NK-92 treated with Interleukin-12 subunit alpha and Interleukin-12 subunit beta, amount 100 ng/mL, for 24 hours (cell line): ENCODE measurements at regions not wholly inside any gene's neighbourhood (a gene's known extent, or its start where the extent isn't known, plus 50 kb on each side); places are given as distances from the start of the nearest gene placed in this dataset.
"Not testable (repeated sequence)": the region's sequence is repeated elsewhere in the genome, so short reads cannot be mapped to it uniquely, and the experiment has no call there.

Experiments used
- DNase-seq: peaks from one replicate; lab custom pipeline; 2025; lab: John Stamatoyannopoulos, UW

DNA sequence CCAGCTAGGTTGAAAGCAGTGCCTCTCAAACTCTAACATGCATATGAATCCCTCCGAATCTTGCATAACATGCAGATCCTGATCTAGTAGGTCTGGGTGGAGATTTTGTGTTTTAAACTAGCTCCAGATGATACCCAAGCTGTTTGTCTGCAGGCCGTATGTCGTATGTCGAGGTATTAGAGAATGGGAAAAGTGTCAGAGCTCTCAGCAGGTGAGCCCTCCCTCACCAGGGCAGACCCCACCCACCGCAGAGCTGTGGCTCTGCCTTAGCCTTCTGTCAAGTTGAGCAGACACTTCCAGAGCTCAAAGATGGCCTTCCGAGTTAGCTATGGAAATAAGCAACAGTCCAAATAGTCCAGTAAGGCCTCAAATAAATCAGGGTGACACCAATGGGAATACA lies 83.2 kb upstream of the MAP3K1 start:
- DNase-seq, result no peak

DNA sequence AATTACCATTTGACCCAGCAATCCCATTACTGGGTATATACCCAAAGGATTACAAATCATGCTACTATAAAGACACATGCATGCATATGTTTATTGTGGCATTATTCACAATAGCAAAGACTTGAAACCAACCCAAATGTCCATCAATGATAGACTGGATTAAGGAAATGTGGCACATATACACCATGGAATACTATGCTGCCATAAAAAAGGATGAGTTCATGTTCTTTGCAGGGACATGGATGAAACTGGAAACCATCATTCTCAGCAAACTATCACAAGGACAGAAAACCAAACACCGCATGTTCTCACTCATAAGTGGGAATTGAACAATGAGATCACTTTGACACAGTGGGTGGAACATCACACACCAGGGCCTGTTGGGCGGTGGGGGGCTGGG lies 83.9 kb upstream of the MAP3K1 start:
- not testable (repeated sequence) for DNase-seq

DNA sequence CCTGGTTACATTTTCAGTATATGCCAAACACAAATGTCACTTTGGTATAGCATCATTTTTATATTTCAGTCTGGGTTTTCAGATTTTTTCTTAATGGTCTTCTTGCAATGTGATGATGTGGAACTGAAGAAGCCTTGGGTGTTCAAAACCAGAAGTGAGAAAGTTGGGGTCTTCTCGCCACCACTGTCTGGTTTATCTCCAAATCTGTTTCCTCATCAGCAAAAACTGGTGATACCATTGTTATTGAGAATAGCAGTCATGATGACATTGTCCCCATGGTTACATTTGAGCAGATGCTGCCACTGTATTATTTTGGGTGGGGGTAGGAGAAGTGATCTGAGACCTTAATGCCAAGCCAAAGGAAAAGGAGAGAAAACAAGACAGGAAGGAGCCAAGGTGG lies 85.9 kb upstream of the MAP3K1 start:
- no peak for DNase-seq

DNA sequence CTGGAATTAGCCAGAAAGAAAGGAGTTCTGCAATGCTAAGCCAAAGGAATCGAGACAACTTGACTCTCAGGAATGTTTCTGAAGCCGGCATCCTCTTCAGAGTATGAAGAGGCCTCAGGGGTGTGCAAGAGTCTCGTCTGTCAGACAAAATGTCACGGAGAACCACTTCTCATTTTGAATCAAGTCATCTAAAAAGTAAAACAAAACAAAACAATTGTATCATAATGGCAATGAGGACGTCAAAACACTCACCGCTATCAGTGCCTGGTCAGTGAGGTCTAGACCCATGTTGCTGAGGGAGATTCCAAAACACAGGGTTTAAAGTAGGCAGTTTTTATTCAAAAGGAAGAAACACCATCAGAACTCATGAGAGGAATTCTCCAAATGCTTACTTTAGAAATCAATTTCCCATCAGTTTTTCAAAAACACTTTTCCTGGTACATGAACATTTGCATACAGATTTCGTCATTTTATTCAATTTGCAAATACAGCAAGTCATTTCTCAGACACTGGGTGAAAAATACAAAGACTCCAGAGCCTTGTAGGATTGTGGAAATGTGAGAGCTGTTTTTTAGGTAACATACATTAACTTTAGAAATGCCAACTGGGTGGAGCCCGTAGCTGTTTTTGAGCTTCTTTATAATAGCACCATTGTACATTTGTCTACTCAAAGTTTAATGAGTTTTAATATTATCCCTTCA lies 89.5 kb upstream of the MAP3K1 start:
- DNase-seq, result no peak

DNA sequence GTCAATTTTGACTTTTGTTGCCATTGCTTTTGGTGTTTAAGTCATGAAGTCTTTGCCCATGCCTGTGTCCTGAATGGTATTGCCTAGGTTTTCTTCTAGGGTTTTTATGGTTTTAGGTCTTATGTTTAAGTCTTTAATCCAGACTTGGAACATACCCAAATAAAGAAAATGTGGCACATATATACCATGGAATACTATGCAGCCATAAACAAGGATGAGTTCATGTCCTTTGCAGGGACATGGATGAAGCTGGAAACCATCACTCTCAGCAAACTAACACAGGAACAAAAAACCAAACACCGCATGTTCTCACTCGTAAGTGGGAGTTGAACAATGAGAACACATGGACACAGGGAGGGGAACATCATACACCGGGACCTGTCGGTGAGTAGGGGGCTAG lies 90.5 kb upstream of the MAP3K1 start:
- DNase-seq, result not testable (repeated sequence)

DNA sequence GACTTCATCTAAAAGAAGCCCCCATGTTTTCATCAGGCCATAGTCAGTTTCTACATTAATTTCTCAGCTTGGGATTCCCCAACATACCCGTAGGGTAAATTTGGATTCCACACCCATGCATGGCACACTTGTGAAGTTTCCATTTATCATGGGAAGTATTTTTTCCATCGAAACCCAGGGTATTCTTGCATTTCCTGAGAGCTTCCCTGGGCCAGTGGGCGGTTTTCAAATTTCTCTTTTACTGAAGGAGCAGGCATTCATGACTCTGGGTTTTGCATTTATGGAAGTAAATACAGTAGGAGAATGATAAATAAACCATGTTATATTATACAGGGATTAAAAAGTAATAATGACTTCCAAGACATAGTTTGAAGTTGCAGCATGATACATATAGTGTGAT lies 93.0 kb upstream of the MAP3K1 start:
- DNase-seq, result no peak

DNA sequence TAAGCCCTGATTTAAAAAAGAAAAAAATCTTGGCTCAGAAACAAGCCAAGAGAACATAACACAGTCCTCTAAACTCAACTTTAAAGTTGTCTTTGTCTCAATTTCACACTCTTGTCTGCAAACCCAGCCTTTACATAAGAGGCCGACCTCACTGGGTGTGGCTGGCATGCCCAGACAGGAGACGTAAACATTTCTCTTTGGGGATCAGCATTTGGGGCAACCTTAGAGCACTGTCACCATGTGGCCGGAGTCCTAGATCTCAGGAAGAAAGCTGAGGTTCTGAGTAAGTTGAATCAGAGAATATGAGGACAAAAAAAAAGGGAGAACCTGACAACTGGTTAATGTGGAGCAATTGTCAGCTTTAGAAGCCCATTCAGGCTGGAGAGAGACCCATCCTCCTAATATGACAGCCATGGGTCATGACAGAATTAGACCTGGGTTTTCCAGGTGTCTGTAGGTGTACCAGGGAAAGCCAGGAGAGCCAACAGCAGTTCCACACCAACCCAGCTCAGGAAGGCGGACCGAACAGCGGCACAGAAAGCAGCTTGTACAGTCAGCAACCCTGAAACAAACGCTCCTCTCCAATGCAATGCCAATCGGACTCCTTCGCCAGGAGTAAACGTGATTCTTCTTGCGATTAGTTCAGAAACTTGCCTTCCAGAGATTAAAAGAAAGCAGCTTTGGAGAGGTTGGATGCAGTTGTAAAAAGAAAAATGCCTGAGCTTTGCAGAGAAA lies 97.9 kb upstream of the MAP3K1 start:
- DNase-seq, result no peak

DNA sequence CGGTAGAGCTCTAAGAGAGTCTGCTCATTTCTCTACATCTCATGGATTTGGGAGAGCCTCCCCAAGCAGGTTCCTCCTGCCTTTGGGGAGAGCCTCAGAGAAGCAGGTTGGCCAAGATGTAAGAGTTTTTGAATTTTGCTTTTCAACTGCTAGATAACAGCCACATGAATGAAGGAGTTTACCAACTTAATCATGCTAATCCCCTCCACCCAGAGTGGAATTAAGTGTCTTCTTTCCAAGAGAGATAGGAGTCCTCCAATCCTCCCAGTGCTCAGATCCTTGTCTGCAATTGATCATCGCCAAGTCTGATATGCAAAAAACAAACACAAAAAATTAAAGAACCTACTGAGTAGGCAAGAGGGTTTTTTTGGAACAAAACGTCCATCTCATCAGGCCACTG lies 99.4 kb upstream of the MAP3K1 start:
- no peak for DNase-seq

DNA sequence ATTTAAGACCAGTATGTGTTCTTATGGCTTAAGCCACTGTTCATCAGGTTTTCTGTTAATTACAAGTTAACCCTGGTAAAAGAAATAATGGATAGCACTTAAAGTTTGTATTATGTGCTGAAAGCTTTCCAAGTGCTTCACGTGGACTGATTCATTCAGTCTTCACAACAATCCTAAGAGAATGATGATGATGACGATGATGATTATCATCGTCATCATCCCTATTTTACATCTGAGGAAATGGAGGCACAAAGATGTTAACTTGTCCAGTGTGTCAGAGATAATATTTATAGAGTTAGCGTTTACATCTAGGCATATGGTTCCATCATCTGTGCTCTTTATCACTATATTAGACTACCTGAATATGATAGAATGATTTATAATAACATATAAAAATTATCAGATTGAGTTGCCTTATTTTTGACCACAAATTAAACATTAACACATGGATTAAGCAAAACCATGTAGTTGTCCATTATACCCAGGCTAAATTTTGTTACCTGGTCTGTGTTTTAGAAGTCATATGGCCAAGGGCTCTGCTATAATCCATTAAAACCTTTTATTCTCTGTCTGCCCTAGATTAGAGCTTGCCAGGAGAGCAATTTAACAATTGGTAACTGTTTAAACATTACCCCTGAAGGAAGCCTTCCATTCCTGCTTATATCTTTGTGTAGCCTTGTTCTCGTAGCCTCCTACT lies 102.3 kb upstream of the MAP3K1 start:
- no peak for DNase-seq

DNA sequence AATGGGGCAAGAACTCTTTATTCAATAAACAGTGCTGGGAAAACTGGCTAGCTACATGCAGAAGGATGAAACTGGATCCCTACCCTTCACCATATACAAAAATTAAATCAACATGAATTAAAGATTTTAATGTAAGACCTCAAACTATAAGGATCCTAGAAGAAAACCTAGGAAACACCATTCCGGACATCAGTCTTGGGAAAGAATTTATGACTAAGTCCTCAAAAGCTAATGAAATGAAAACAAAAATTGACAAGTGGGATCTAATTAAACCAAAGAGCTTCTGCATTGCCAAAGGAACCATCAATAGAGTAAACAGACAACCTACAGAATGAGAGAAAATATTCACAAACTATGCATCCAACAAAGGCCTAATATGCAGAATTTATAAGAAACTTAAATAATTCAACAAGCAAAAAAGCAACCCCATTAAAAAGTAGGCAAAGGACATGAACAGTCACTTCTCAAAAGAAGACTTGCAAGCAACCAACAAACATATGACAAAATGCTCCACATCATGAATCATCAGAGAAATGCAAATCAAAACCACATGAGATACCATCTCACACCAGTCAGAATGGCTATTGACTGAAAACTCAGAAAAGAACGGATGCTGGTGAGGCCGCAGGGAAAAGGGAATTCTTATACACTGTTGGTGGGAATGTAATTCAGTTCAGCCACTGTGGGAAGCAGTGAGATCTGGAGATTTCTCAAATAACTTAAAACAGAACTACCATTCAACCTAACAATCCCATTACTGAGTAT lies 104.3 kb upstream of the MAP3K1 start:
- DNase-seq, result no peak

DNA sequence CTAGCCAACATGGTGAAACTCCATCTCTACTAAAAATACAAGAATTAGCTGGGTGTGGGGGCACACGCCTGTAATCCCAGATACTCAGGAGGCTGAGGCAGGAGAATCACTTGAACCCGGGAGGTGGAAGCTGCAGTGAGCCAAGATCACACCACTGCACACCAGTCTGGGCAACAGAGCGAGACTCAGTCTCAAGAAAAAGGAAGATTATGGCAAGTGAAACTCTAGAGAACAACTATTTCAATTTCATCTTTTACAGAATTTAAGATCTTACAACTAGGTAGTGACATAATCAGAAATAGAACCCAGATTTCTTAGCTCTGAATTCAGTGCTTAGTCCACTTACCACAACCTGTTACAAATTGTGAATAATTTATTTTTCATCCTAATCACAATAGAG lies 108.8 kb upstream of the MAP3K1 start:
- no peak for DNase-seq

DNA sequence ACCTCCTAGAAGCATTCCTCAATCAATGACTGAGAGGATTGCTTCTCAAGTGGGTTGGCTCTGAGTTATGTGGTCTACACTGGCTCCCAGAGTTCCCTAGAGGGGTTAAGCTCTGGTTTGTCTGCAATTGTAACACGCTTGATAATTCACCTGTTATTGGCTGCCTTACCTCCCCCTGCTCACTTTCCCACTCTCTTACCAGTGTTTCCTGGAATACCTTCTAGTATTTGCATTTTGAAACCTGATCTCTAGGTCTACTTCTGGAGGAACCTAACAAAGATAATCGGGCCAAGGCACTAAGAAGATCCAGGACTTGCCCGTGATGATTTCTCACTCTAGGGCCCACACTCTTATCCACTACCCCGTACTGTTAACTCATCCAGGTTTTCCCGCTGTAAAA lies 110.1 kb upstream of the MAP3K1 start:
- no peak for DNase-seq

DNA sequence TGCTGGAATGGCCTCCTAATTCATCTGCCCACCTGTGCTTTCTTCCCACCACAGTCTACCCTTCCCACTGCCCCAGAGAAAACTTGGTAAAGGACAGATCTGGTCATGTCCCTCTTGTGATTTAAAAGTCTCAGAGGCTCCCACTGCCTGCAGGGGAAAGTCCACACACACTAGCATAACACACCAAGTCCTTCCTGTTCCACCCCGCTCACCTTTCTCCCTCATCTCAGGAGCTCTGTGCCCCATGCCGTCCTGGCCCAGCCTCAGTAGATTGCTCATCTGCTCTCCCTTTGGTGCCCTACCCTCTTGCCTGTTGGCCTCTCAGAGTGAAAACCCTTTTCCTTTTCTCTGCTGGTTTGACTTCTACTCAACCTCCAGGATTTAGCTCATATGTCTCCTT lies 111.4 kb upstream of the MAP3K1 start:
- no peak for DNase-seq

DNA sequence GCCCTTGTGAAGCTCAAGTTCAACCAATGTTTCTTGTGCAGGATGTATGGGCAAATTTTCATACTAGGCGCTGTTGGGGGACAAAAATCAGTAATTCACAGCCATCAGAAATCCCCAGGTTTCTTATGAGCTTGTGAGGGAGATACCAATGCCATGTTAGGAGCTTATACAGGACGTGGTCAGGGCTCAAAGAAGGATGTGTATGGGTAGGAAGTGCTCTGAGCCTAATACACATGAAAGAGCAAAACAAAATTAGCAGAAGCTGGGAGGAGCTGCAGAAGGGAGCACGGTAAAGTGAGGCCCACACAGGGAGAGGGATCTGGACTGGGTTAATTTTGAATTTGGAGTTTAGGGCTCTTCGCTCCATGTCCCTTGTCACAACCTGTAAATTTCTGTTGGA lies 114.6 kb upstream of the MAP3K1 start:
- no peak for DNase-seq

DNA sequence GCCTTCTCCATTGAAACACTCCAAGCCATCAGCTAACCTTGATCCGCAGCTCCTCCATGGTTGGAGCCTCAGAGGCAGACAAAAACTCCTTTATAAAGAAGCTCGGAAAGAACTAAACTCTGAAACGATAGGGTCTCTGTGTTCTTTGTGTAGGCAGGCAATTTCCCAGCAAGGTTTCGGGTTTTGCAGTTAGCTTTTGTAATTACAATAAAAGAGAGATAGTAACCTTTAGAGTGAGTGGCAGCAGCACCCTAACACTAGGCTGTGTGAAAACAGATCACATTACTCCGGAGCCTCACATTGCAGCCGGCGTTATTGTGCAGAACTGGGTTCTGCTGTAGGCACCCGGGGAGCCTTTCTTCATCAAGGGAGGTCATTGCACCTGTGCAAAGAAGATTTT lies 115.8 kb upstream of the MAP3K1 start:
- DNase-seq, result no peak

DNA sequence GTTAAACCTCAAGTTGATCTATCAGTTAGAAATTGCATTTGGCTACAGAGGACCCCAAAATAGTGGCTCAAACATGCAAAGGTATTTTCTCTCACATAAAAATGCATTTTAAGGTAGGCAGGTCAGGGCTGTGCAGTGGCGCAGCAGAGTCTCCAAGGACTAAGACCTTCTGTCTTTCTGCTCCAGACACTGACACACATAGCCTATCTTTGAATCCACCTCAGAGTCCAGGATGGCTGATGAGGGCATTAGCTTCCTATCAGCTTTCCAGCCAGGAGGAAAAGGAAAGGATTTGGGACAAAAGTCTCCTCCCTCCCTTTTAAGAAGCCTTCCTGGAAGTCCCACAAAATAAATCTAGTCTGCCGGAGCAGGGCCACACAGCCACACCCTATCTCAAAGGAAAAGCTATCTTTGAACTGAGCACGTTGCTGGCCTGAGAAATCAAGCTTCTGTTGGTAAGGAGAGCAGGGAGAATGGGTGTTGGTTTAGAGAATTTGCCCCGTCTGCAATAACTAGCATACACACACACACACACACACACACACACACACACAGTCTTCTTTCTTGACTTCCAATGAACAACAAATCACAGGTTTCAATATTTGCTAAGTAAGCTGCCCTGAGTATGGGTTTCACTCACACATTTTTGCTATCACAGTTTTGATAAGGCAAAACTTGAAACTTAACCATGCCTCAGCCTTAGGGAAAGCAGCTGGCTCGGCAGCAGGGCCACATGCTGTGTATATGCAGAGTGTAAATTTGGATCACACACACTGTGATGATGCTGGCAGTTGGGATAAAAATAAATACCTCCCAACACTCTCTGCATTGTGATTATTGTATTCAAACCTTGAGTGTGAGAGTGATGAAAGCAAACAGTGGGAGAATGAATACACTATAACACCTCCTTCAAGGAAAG lies 116.6 kb upstream of the MAP3K1 start:
- DNase-seq, result no peak

DNA sequence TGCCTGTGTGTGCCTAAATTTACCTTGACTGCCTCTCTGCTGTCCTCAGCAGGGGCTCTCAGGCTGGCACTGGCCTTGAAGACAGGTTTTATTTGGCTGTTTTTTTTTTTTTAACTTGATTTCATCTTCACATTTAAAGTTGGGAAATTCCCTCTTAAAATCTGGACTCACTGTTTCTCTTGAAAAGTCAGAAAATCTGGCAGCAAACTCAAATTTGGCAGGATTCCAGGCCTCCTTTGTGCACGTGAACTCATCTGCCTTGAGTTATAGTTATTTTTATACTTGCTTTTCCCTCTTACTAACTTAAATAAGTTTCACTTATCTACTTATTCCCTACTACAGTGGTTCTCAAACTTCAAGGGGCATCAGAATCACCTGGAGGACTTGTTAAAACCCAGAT lies 118.4 kb upstream of the MAP3K1 start:
- no peak for DNase-seq

DNA sequence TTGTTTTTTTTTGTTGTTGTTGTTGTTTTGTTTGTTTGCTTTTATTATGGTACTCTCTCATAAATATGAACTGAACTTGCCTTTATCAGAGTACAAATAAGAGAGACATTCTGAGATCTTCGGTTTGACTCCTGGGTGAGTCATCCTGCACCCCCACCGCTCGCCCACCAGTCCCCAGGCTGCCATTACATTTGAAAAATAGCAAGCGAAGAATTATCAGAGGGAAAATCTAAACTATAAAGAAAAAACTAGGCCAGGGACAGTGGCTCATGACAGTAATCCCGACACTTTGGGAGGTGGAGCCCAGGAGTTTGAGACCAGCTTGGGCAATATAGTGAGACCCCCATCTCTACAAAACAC lies 122.1 kb upstream of the MAP3K1 start:
- DNase-seq, result no peak

DNA sequence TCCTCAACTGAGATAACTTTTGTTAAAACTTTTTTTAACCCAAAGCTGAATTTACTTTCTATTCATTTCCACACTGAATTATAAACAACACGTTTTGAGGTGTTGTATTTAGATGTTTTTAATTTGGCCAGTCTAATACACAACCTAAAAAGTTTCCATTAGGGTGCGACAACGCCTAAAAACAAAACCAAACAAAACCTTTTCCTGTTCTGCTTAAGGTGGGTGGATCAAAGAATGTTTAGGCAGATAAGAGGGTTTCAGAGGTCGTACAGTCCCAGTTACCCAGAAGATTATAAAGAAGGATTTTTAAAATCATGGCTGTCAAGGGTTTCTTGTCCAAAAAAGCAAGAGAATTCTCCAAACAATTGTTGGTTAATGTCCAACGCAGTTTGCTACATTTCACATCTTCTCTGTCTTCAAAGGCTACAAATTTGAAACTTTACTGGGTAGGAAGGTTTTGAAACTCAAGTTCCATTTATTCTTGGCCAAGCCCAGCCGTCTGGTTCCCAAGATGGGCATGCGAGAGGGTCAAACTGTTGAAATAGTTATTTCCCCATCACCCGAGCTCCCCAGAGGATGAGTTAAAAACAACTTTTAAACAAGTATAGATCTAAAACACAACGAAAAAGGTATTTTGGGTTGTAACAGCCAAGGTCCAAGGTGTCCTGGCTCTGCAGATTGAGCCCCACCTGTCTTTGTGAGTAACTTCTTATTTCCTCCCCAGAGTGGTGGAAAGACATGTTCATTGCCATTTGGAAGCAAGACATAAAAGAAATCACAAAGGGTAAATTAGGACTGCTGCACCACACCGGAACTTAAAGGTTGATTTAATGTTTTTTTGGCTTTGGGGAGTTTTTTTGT lies 122.8 kb upstream of the MAP3K1 start:
- no peak for DNase-seq

DNA sequence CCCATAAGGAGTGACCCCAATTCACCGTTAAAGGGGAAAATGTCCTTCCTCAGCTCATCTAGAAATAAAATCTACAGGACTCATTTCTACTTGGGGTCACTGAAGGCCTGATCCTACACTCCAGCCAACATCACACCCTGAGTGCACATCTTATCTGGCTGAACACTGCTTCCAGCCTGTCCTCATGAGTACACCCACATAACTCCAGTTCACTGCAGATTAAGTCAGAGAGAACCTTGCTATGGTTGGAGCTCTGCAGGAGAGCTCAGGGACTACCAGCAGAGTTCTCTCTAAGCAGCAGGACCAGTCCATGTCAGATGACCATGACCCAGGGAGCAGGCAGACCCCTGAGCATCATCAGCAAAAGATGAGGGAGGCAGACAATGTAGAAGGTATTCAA lies 126.9 kb upstream of the MAP3K1 start:
- no peak for DNase-seq
